DND-41 (cell line): ENCODE measurements at regions not wholly inside any gene's neighbourhood (a gene's known extent, or its start where the extent isn't known, plus 50 kb on each side); places are given as distances from the start of the nearest gene placed in this dataset.

Source experiments
- ATAC-seq: fragments of 200-7000 bp; cut with Tn5 transposase; 3 replicates; pipeline ENCODE4 v1.9.1; 2021; ENCODE audit warnings: low read depth; ENCODE audit not compliant: insufficient read depth
- DNase-seq: peaks from one replicate; pipeline ENCODE4 v3.0.0-alpha.2; 2020
- H2AFZ ChIP-seq: 2 replicates; pipeline ENCODE4 v1.6.0; 2012; ENCODE audit warnings: low read depth, low read length
- H3K27ac ChIP-seq: 2 replicates; pipeline ENCODE4 v1.5.1; 2012; ENCODE audit warnings: low read length, inconsistent platforms
- H3K27me3 ChIP-seq: fragments of 200-600 bp; sonication (generic); 2 replicates; pipeline ENCODE4 v1.6.0; 2012; ENCODE audit warnings: low read length, mild to moderate bottlenecking, inconsistent platforms; ENCODE audit not compliant: insufficient read depth, poor library complexity
- H3K36me3 ChIP-seq: 2 replicates; pipeline ENCODE4 v1.5.1; 2012; ENCODE audit warnings: low read length, inconsistent platforms; ENCODE audit not compliant: insufficient read depth
- H3K4me1 ChIP-seq: 2 replicates; pipeline ENCODE4 v1.5.1; 2012; ENCODE audit warnings: mild to moderate bottlenecking, low read length; ENCODE audit not compliant: insufficient read depth
- H3K4me2 ChIP-seq: 2 replicates; pipeline ENCODE4 v1.6.0; 2012; ENCODE audit warnings: mild to moderate bottlenecking, moderate library complexity, low read length, inconsistent platforms; ENCODE audit not compliant: insufficient read depth
- H3K4me3 ChIP-seq, 2 experiments: fragments of 200-600 bp in 1 of 2; shearing (Covaris generic) in 1 of 2; 2 replicates each; pipeline ENCODE4 v1.5.1; 2012 to 2016; ENCODE audit warnings: inconsistent platforms in 2 of 2, low read length in 2 of 2, mild to moderate bottlenecking in 2 of 2, low read depth in 1 of 2, moderate library complexity in 1 of 2
- H3K79me2 ChIP-seq: 2 replicates; pipeline ENCODE4 v1.6.0; 2012; ENCODE audit warnings: low read length, inconsistent platforms; ENCODE audit not compliant: insufficient read depth
- H3K9ac ChIP-seq: 2 replicates; pipeline ENCODE4 v1.6.0; 2012; ENCODE audit warnings: low read depth, mild to moderate bottlenecking, inconsistent platforms, low read length, moderate library complexity
- H3K9me3 ChIP-seq: 2 replicates; pipeline ENCODE4 v1.5.1; 2012; ENCODE audit warnings: low read length, moderate library complexity, mild to moderate bottlenecking, inconsistent platforms; ENCODE audit not compliant: insufficient read depth, severe bottlenecking
- H4K20me1 ChIP-seq: 2 replicates; pipeline ENCODE4 v1.6.0; 2012; ENCODE audit warnings: low read length; ENCODE audit not compliant: insufficient read depth
- CTCF ChIP-seq: IDR thresholded peaks from 2 replicates; pipeline ENCODE4 v1.5.1; 2012; ENCODE audit warnings: borderline replicate concordance, low read length, moderate library complexity, mild to moderate bottlenecking; ENCODE audit not compliant: poor library complexity, severe bottlenecking; ENCODE audit errors: extremely low read depth
- EZH2 ChIP-seq: IDR thresholded peaks from 3 replicates; pipeline ENCODE4 v1.6.1; 2012; ENCODE audit warnings: borderline replicate concordance, low read depth, mild to moderate bottlenecking, moderate library complexity, low read length, inconsistent platforms; ENCODE audit not compliant: severe bottlenecking

- Histone ChIP-seq H3K36me3 (no peaks in the 10 kb centered on the region), H3K27me3 (no peaks in the 10 kb centered on the region), H3K9me3 (no peaks in the 10 kb centered on the region), H3K27ac (no peak overlapping the region), H3K4me2 (no peak overlapping the region), H2AFZ (no peak overlapping the region), H4K20me1 (no peaks in the 10 kb centered on the region), H3K79me2 (no peaks in the 10 kb centered on the region), H3K4me1 (no peaks in the 10 kb centered on the region; the same call in 1 of the 2 replicates), H3K9ac (no peak overlapping the region), H3K4me3 (no peak overlapping the region)
- no peak for DNase-seq
- no peak for TF ChIP-seq EZH2
- TF ChIP-seq CTCF: no peak
- no peak for ATAC-seq
Measured at GRCh38 chr5:71832812-71833715, 114.0 kb downstream of the CARTPT start.

- Histone ChIP-seq H4K20me1 (no peaks in the 10 kb centered on the region), H3K27me3 (no peaks in the 10 kb centered on the region), H3K79me2 (no peaks in the 10 kb centered on the region), H3K4me2 (no peak overlapping the region), H3K4me1 (no peaks in the 10 kb centered on the region), H3K4me3 (no peak overlapping the region), H2AFZ (no peak overlapping the region), H3K27ac (no peak overlapping the region), H3K9ac (no peak overlapping the region), H3K36me3 (no peaks in the 10 kb centered on the region), H3K9me3 (no peaks in the 10 kb centered on the region)
- ATAC-seq (no peak), DNase-seq (no peak)
- TF ChIP-seq CTCF: no peak
- no peak for TF ChIP-seq EZH2
Measured at GRCh38 chr5:71834601-71835000, 115.5 kb downstream of the CARTPT start.

DNA sequence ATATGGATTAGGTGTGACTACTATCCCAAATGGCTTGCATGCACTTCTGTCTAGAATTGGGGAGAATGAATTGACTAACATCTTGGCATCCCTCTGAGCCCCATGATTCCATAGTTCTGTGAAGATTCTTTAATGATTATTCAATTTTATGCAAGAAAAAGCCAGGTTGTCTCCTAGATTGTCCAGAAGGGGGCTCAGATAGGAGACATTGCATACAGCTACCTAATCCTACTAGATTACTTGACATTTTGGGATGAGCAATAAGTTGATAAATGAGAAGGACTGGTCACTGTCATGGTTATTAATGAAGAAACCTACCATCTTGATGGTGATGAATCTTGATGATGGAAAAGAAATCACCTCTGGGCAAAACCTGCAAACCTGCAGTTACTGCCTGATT, 117.0 kb downstream of the CARTPT start:
- Histone ChIP-seq H3K27me3 (no peaks in the 10 kb centered on the region), H3K9ac (no peak overlapping the region), H3K4me1 (no peaks in the 10 kb centered on the region), H4K20me1 (no peaks in the 10 kb centered on the region), H3K79me2 (no peaks in the 10 kb centered on the region), H3K27ac (no peak overlapping the region), H3K4me3 (no peak overlapping the region), H2AFZ (no peak overlapping the region), H3K9me3 (no peaks in the 10 kb centered on the region), H3K4me2 (no peak overlapping the region), H3K36me3 (no peaks in the 10 kb centered on the region)
- TF ChIP-seq EZH2 (no peak), CTCF (no peak)
- ATAC-seq: no peak
- no peak for DNase-seq
